ENCODE measurements at regions not wholly inside any gene's neighbourhood (a gene's known extent, or its start where the extent isn't known, plus 50 kb on each side); places are given as distances from the start of the nearest gene placed in this dataset.
A peak's percentile ranks its signal among the peaks of the same experiment; 100 is the strongest.

DNA sequence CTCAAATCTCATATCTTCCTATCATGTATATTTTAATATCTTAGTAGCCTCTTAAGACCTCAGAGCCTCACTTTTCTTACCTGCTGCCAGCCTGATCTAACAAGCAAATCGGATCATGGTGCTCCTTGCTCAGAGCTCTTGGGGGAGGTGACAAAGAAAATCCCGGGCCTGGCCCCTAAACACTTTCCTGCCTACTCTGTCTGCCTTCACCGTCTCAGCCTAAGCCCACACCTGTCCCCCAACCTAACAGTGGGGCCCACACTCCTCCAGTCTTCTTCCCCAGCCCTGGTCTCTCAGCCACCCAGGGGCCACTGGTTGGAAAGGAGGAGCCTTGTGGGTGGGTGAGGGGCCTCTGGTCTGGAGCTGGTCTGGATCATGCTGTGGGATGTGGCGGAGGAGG lies 207.3 kb downstream of the HAUS1 start (continued):
- TF ChIP-seq ZNF510 (tag by site-specific recombination; IDR thresholded peaks at IDR 0.05; ENCODE audit: insufficient replicate concordance), result no peak
- peak; percentile 56 for TF ChIP-seq EGR2 (tag by site-specific recombination; IDR thresholded peaks at IDR 0.05; ENCODE audit: low read depth)
- no peak for TF ChIP-seq ZNF785 (tag by site-specific recombination; IDR thresholded peaks at IDR 0.05)
- TF ChIP-seq ZNF48 (tag by site-specific recombination; IDR thresholded peaks at IDR 0.05), result no peak
- no peak for TF ChIP-seq ZNF132 (tag by site-specific recombination; IDR thresholded peaks at IDR 0.05; ENCODE audit: borderline replicate concordance)
- TF ChIP-seq, protein P1, sequence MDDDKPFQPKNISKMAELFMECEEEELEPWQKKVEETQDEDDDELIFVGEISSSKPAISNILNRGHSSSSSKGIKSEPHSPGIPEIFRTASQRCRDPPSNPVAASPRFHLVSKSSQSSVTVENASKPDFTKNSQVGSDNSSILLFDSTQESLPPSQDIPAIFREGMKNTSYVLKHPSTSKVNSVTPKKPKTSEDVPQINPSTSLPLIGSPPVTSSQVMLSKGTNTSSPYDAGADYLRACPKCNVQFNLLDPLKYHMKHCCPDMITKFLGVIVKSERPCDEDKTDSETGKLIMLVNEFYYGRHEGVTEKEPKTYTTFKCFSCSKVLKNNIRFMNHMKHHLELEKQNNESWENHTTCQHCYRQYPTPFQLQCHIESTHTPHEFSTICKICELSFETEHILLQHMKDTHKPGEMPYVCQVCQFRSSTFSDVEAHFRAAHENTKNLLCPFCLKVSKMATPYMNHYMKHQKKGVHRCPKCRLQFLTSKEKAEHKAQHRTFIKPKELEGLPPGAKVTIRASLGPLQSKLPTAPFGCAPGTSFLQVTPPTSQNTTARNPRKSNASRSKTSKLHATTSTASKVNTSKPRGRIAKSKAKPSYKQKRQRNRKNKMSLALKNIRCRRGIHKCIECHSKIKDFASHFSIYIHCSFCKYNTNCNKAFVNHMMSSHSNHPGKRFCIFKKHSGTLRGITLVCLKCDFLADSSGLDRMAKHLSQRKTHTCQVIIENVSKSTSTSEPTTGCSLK (tag by site-specific recombination; IDR thresholded peaks at IDR 0.05), result no peak

DNA sequence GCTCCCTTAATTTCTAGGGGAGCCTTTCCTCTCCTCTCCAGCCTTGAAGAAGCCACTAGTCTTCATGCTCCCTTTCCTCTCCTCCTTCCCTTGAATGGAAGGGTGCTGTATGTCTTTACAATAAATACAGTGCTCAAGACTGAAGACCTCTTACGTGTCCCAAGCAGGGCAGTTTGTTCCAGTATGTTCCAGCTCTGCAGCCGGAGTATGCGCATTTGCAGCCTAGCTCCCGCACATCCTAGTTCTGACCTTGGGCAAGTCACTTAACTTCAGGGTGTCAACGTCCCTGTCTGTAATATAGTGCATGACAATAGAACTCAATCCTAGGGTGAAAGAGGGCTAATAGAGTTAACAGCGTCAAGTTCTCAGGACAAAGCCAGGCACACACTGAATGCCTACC lies 208.0 kb downstream of the HAUS1 start:
- Histone ChIP-seq H3K36me3 (ENCODE audit: control insufficient read depth in 2 of 2, insufficient read depth in 1 of 2, low read length in 2 of 2) (no peaks in the 10 kb centered on the region), H3K9me3 (ENCODE audit: control insufficient read depth, insufficient read depth, low read depth, low read length) (no peaks in the 10 kb centered on the region), H3K4me3 (ENCODE audit: low read depth, low read length) (no peak overlapping the region), H3K27ac (ENCODE audit: extremely low read depth, low read depth, low read length) (no peak overlapping the region), H3K4me1 (ENCODE audit: control insufficient read depth, insufficient read depth, low read length) (no peaks in the 10 kb centered on the region)
- POLR2A ChIA-PET, result no interaction called here
- no peak for TF ChIP-seq ZNF311 (tag by site-specific recombination; IDR thresholded peaks at IDR 0.05; ENCODE audit: borderline replicate concordance)
- TF ChIP-seq ZNF223 (tag by site-specific recombination; IDR thresholded peaks at IDR 0.05), result no peak
- no peak for TF ChIP-seq ZNF623 (tag by site-specific recombination; IDR thresholded peaks at IDR 0.05)
- TF ChIP-seq ZNF433 (tag by site-specific recombination; IDR thresholded peaks at IDR 0.05; ENCODE audit: low read depth), result no peak
- no peak for TF ChIP-seq ZNF792 (tag by site-specific recombination; IDR thresholded peaks at IDR 0.05)
- TF ChIP-seq REPIN1 (tag by site-specific recombination; IDR thresholded peaks at IDR 0.05; ENCODE audit: low read depth), result no peak
- TF ChIP-seq ZNF747 (tag by site-specific recombination; IDR thresholded peaks at IDR 0.05), result no peak
- TF ChIP-seq ZNF585B (tag by site-specific recombination; IDR thresholded peaks at IDR 0.05), result no peak
- TF ChIP-seq ZNF274 (IDR thresholded peaks at IDR 0.05; ENCODE audit: low read length), result no peak
- no peak for TF ChIP-seq ZNF274 (tag by site-specific recombination; IDR thresholded peaks at IDR 0.05; ENCODE audit: borderline replicate concordance)
- no peak for TF ChIP-seq ZFHX2 (tag by site-specific recombination; conservative IDR thresholded peaks at IDR 0.05)
- no peak for TF ChIP-seq ZNF302 (tag by site-specific recombination; IDR thresholded peaks at IDR 0.05; ENCODE audit: low read depth)
- TF ChIP-seq MYNN (tag by site-specific recombination; IDR thresholded peaks at IDR 0.05; ENCODE audit: borderline replicate concordance), result no peak
- TF ChIP-seq ZNF133 (tag by site-specific recombination; IDR thresholded peaks at IDR 0.05), result no peak
- CTCF ChIA-PET, result interaction anchor here (0.6 kb wide), 1 partner anchor 338 kb away, joined by 3 read pairs; no protein-coding TSS in a partner anchor

DNA sequence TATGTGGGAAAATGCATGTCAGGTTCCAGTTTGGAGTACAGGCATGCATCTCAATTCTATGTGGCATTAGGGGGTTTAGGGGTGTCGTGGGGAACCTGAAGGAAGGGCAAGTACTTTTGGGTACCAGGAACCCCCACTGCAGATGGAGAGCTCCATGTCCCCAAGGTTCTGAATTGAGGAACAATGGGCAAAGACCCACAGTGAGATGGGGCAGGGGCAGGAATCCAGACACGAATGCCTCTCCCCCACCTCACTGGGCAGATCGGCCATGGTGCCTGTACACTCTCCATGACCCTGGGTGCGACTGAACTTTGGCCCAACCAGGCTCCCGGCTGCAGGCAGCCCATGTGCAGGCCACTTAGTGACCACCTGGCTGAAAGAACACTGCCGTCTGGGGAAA lies 209.3 kb downstream of the HAUS1 start:
- Histone ChIP-seq H3K27ac (ENCODE audit: extremely low read depth, low read depth, low read length) (no peak overlapping the region), H3K9me3 (ENCODE audit: control insufficient read depth, insufficient read depth, low read depth, low read length) (no peaks in the 10 kb centered on the region), H3K4me3 (ENCODE audit: low read depth, low read length) (no peak overlapping the region), H3K4me1 (ENCODE audit: control insufficient read depth, insufficient read depth, low read length) (no peaks in the 10 kb centered on the region), H3K36me3 (ENCODE audit: control insufficient read depth in 2 of 2, insufficient read depth in 1 of 2, low read length in 2 of 2) (no peaks in the 10 kb centered on the region)
- ChIA-PET CTCF (interaction anchor here (0.6 to 0.7 kb wide), 2 partner anchors 37 to 340 kb away, joined by 3 read pairs; no protein-coding TSS in a partner anchor), POLR2A (no interaction called here)
- TF ChIP-seq, protein P2, sequence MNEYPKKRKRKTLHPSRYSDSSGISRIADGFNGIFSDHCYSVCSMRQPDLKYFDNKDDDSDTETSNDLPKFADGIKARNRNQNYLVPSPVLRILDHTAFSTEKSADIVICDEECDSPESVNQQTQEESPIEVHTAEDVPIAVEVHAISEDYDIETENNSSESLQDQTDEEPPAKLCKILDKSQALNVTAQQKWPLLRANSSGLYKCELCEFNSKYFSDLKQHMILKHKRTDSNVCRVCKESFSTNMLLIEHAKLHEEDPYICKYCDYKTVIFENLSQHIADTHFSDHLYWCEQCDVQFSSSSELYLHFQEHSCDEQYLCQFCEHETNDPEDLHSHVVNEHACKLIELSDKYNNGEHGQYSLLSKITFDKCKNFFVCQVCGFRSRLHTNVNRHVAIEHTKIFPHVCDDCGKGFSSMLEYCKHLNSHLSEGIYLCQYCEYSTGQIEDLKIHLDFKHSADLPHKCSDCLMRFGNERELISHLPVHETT (tag by site-specific recombination; IDR thresholded peaks at IDR 0.05), result no peak
- TF ChIP-seq GLIS1 (tag by site-specific recombination; IDR thresholded peaks at IDR 0.05), result no peak
- TF ChIP-seq ZNF837 (tag by site-specific recombination; IDR thresholded peaks at IDR 0.05), result no peak
- TF ChIP-seq ZNF239 (tag by site-specific recombination; IDR thresholded peaks at IDR 0.05), result no peak
- TF ChIP-seq, protein P3, sequence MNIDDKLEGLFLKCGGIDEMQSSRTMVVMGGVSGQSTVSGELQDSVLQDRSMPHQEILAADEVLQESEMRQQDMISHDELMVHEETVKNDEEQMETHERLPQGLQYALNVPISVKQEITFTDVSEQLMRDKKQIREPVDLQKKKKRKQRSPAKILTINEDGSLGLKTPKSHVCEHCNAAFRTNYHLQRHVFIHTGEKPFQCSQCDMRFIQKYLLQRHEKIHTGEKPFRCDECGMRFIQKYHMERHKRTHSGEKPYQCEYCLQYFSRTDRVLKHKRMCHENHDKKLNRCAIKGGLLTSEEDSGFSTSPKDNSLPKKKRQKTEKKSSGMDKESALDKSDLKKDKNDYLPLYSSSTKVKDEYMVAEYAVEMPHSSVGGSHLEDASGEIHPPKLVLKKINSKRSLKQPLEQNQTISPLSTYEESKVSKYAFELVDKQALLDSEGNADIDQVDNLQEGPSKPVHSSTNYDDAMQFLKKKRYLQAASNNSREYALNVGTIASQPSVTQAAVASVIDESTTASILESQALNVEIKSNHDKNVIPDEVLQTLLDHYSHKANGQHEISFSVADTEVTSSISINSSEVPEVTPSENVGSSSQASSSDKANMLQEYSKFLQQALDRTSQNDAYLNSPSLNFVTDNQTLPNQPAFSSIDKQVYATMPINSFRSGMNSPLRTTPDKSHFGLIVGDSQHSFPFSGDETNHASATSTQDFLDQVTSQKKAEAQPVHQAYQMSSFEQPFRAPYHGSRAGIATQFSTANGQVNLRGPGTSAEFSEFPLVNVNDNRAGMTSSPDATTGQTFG (tag by site-specific recombination; IDR thresholded peaks at IDR 0.05; ENCODE audit: borderline replicate concordance), result no peak
- no peak for TF ChIP-seq ZNF114 (tag by site-specific recombination; IDR thresholded peaks at IDR 0.05)
- no peak for TF ChIP-seq ZNF843 (tag by site-specific recombination; IDR thresholded peaks at IDR 0.05)
- TF ChIP-seq ZFHX2 (tag by site-specific recombination; conservative IDR thresholded peaks at IDR 0.05), result no peak
- TF ChIP-seq ZNF473 (tag by site-specific recombination; IDR thresholded peaks at IDR 0.05), result no peak
- no peak for TF ChIP-seq ZNF138 (tag by site-specific recombination; IDR thresholded peaks at IDR 0.05; ENCODE audit: borderline replicate concordance)
- TF ChIP-seq ZNF202 (tag by site-specific recombination; IDR thresholded peaks at IDR 0.05; ENCODE audit: borderline replicate concordance), result no peak
- no peak for TF ChIP-seq GFI1B (tag by site-specific recombination; IDR thresholded peaks at IDR 0.05)
- TF ChIP-seq MEIS1 (CRISPR knock-in tag; IDR thresholded peaks at IDR 0.05; ENCODE audit: borderline replicate concordance), result no peak
